NCI-H1694 (cell line): ENCODE measurements at regions not wholly inside any gene's neighbourhood (a gene's known extent, or its start where the extent isn't known, plus 50 kb on each side); places are given as distances from the start of the nearest gene placed in this dataset.
"Not testable (repeated sequence)": the region's sequence is repeated elsewhere in the genome, so short reads cannot be mapped to it uniquely, and the experiment has no call there.

Experiments
- DNase-seq: peaks from one replicate; lab custom pipeline; 2025; lab: John Stamatoyannopoulos, UW

GRCh38 chr2:107569496-107569895, 257.2 kb upstream of the RGPD4 start:
- no peak for DNase-seq

GRCh38 chr2:107570876-107571275, 255.8 kb upstream of the RGPD4 start:
- no peak for DNase-seq

- not testable (repeated sequence) for DNase-seq
Measured at GRCh38 chr2:107572890-107573289, 253.8 kb upstream of the RGPD4 start.

GRCh38 chr2:107576991-107577390, 249.7 kb upstream of the RGPD4 start:
- no peak for DNase-seq

- DNase-seq = no peak
Measured at GRCh38 chr2:107582487-107582886, 244.2 kb upstream of the RGPD4 start.

- no peak for DNase-seq
Measured at GRCh38 chr2:107584577-107584976, 242.1 kb upstream of the RGPD4 start.

- no peak for DNase-seq
Measured at GRCh38 chr2:107585851-107586250, 240.8 kb upstream of the RGPD4 start.

GRCh38 chr2:107588181-107588580, 238.5 kb upstream of the RGPD4 start:
- no peak for DNase-seq

GRCh38 chr2:107589079-107589491, 237.6 kb upstream of the RGPD4 start:
- peak; percentile 12 for DNase-seq

GRCh38 chr2:107591561-107592279, 235.0 kb upstream of the RGPD4 start:
- no peak for DNase-seq

- no peak for DNase-seq
Measured at GRCh38 chr2:107592280-107592624, 234.4 kb upstream of the RGPD4 start.

- no peak for DNase-seq
Measured at GRCh38 chr2:107595285-107595684, 231.4 kb upstream of the RGPD4 start.

- no peak for DNase-seq
Measured at GRCh38 chr2:107595749-107596148, 230.9 kb upstream of the RGPD4 start.

- no peak for DNase-seq
Measured at GRCh38 chr2:107597507-107597906, 229.2 kb upstream of the RGPD4 start.

- no peak for DNase-seq
Measured at GRCh38 chr2:107602801-107603200, 223.9 kb upstream of the RGPD4 start.

GRCh38 chr2:107607054-107607453, 219.6 kb upstream of the RGPD4 start:
- no peak for DNase-seq

- DNase-seq = no peak
Measured at GRCh38 chr2:107607473-107607872, 219.2 kb upstream of the RGPD4 start.

- DNase-seq = no peak
Measured at GRCh38 chr2:107615039-107615438, 211.7 kb upstream of the RGPD4 start.

GRCh38 chr2:107618769-107619168, 207.9 kb upstream of the RGPD4 start:
- no peak for DNase-seq

GRCh38 chr2:107621186-107622165, 205.2 kb upstream of the RGPD4 start:
- no peak for DNase-seq

GRCh38 chr2:107622741-107623310, 203.9 kb upstream of the RGPD4 start:
- DNase-seq = no peak

- no peak for DNase-seq
Measured at GRCh38 chr2:107625982-107626381, 200.7 kb upstream of the RGPD4 start.

GRCh38 chr2:107627164-107627563, 199.5 kb upstream of the RGPD4 start:
- no peak for DNase-seq
